Prostate gland (tissue), 2 donors: ENCODE measurements at regions not wholly inside any gene's neighbourhood (a gene's known extent, or its start where the extent isn't known, plus 50 kb on each side); places are given as distances from the start of the nearest gene placed in this dataset.

ENCODE experiments used
- DNase-seq: peaks from one replicate; pipeline ENCODE4 v3.0.0-alpha.2; 2019; ENCODE audit warnings: low spot score
- H3K27ac ChIP-seq, 2 donors: fragments of 200-600 bp; sonication (generic); 2 replicates each; pipeline ENCODE4 v1.5.1; 2017 to 2019
- H3K27me3 ChIP-seq: fragments of 200-600 bp; sonication (generic); replicated peaks from 2 replicates; pipeline ENCODE4 v1.5.1; 2019; ENCODE audit not compliant: insufficient read depth
- H3K36me3 ChIP-seq, 2 donors: fragments of 200-600 bp; sonication (generic); 1 replicate in 1 of 2; 2 replicates in 1 of 2; pipeline versions ENCODE4 v1.5.1 to v1.8.1; 2017 to 2019
- H3K4me1 ChIP-seq: fragments of 200-600 bp; sonication (generic); replicated peaks from 2 replicates; pipeline ENCODE4 v1.5.1; 2019
- H3K4me3 ChIP-seq, 2 donors: fragments of 200-600 bp; sonication (generic); 2 replicates each; pipeline ENCODE4 v1.5.1; 2017 to 2019
- H3K9me3 ChIP-seq: fragments of 200-600 bp; sonication (generic); 2 replicates; pipeline ENCODE4 v1.5.1; 2017
- CTCF ChIP-seq, 4 experiments: fragments of 200-600 bp in 2 of 4; fragments of 450-650 bp in 2 of 4; sonication (generic) in 2 of 4; IDR thresholded peaks; 1 replicate in 3 of 4; 2 replicates in 1 of 4; pipeline ENCODE4 v1.5.1; 2016 to 2019; ENCODE audit warnings: antibody characterized with exemption in 4 of 4, mild to moderate bottlenecking in 2 of 4, moderate library complexity in 2 of 4
- POLR2A ChIP-seq: fragments of 450-650 bp; IDR thresholded peaks from one replicate; pipeline ENCODE4 v1.6.1; 2016; ENCODE audit warnings: antibody characterized with exemption, mild to moderate bottlenecking
- POLR2AphosphoS5 ChIP-seq: sonication (generic); formaldehyde crosslinking; IDR thresholded peaks from one replicate; pipeline ENCODE4 v1.6.1; 2017; ENCODE audit warnings: antibody characterized with exemption
- WGBS: methylation state at CpG from one replicate; pipeline ENCODE4 v1.1.5; 2018; 5-methylcytosine and 5-hydroxymethylcytosine counted together
- intact Hi-C: fragments of 100-400 bp; cut with DNase I; formaldehyde crosslinking; loops from one replicate; pipeline ENCODE4 v1.14.2; 2022

- TF ChIP-seq CTCF (IDR thresholded peaks at IDR 0.05), result no peak
- TF ChIP-seq POLR2A, result no peak
- no peak for TF ChIP-seq POLR2AphosphoS5
- Histone ChIP-seq H3K4me3 (no peak overlapping the region), H3K27me3 (no peaks in the 10 kb centered on the region), H3K36me3 (no peaks in the 10 kb centered on the region), H3K27ac (no peak overlapping the region), H3K4me1 (no peaks in the 10 kb centered on the region), H3K9me3 (no peaks in the 10 kb centered on the region)
- WGBS, result 23% methylated on average over 6 of the region's 6 CpGs
- DNase-seq, result no peak
- intact Hi-C loops, result no loop called here
These were observed 176.0 kb upstream of the ZNF608 start for GRCh38 chr5:124922255-124922975.

GRCh38 chr5:124923131-124923530 is 176.7 kb upstream of the ZNF608 start:
- no peak for TF ChIP-seq CTCF (IDR thresholded peaks at IDR 0.05)
- no peak for TF ChIP-seq POLR2A
- no peak for TF ChIP-seq POLR2AphosphoS5
- H3K4me1 ChIP-seq, result no peaks in the 10 kb centered on the region
- no peaks in the 10 kb centered on the region for H3K9me3 ChIP-seq
- intact Hi-C loops, result no loop called here
- WGBS, result 10% methylated on average over 1 of the region's 1 CpG
- no peaks in the 10 kb centered on the region for H3K27me3 ChIP-seq
- no peak overlapping the region for H3K27ac ChIP-seq
- H3K36me3 ChIP-seq, result no peaks in the 10 kb centered on the region
- no peak overlapping the region for H3K4me3 ChIP-seq
- no peak for DNase-seq

GRCh38 chr5:124924729-124925128 is 178.3 kb upstream of the ZNF608 start:
- Histone ChIP-seq H3K36me3 (no peaks in the 10 kb centered on the region), H3K27ac (no peak overlapping the region), H3K4me3 (no peak overlapping the region), H3K9me3 (no peaks in the 10 kb centered on the region), H3K4me1 (no peaks in the 10 kb centered on the region), H3K27me3 (no peaks in the 10 kb centered on the region)
- intact Hi-C loops, result no loop called here
- 94% methylated on average over 1 of the region's 1 CpG for WGBS
- TF ChIP-seq POLR2AphosphoS5 (no peak), CTCF (IDR thresholded peaks at IDR 0.05) (no peak), POLR2A (no peak)
- no peak for DNase-seq

GRCh38 chr5:124927735-124928134 is 181.3 kb upstream of the ZNF608 start:
- no peaks in the 10 kb centered on the region for H3K27me3 ChIP-seq
- H3K9me3 ChIP-seq, result no peaks in the 10 kb centered on the region
- no peak overlapping the region for H3K4me3 ChIP-seq
- no peak for TF ChIP-seq CTCF (IDR thresholded peaks at IDR 0.05)
- TF ChIP-seq POLR2AphosphoS5, result no peak
- TF ChIP-seq POLR2A, result no peak
- intact Hi-C loops, result no loop called here
- no peaks in the 10 kb centered on the region for H3K36me3 ChIP-seq
- no peaks in the 10 kb centered on the region for H3K4me1 ChIP-seq
- no peak for DNase-seq
- WGBS, result 87% methylated on average over 3 of the region's 3 CpGs
- no peak overlapping the region for H3K27ac ChIP-seq

GRCh38 chr5:124929000-124929399 is 182.6 kb upstream of the ZNF608 start:
- Histone ChIP-seq H3K4me1 (no peaks in the 10 kb centered on the region), H3K27me3 (no peaks in the 10 kb centered on the region), H3K9me3 (no peaks in the 10 kb centered on the region), H3K27ac (no peak overlapping the region), H3K4me3 (no peak overlapping the region), H3K36me3 (no peaks in the 10 kb centered on the region)
- TF ChIP-seq CTCF (IDR thresholded peaks at IDR 0.05) (no peak), POLR2A (no peak), POLR2AphosphoS5 (no peak)
- intact Hi-C loops, result no loop called here
- 98% methylated on average over 5 of the region's 5 CpGs for WGBS
- no peak for DNase-seq
